Astrocyte (in vitro differentiated cells and primary cell): ENCODE measurements at regions not wholly inside any gene's neighbourhood (a gene's known extent, or its start where the extent isn't known, plus 50 kb on each side); places are given as distances from the start of the nearest gene placed in this dataset.

Experiments
- EZH2 ChIP-seq: IDR thresholded peaks from 2 replicates; pipeline ENCODE4 v1.6.1; 2012; ENCODE audit warnings: mild to moderate bottlenecking, low read length, inconsistent platforms; ENCODE audit not compliant: insufficient read depth
- TF ChIP-seq, protein P1 (sequence below): IDR thresholded peaks from 2 replicates; pipeline ENCODE4 v1.5.1; 2011; ENCODE audit warnings: low read depth, mild to moderate bottlenecking, inconsistent platforms, low read length, moderate library complexity; ENCODE audit not compliant: insufficient read depth

DNA sequence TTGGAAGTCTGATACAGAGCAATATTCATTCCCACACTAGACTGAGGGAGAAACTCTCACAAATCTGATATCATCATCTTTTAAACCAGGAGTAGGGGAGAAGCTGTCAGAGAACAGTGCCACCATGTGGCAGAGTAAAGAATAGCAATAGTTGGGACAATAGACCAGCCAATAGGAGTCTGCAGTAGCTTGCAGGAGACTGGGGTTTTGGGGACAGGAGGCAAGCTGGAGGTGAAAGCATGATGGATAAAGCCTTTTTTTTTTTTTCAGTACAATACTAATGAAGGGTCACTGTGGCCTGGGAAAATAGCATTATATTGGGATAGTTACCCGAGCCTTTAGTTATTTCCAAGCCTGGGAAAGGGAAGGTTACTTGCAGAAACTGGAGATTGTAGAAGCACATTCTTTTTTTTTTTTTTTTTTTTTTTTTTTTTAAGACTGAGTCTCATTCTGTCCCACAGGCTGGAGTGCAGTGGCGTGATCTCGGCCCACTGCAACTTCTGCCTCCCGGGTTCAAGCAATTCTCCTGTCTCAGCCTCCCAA is 120.7 kb downstream of the S1PR1 start:
- TF ChIP-seq, protein P1, sequence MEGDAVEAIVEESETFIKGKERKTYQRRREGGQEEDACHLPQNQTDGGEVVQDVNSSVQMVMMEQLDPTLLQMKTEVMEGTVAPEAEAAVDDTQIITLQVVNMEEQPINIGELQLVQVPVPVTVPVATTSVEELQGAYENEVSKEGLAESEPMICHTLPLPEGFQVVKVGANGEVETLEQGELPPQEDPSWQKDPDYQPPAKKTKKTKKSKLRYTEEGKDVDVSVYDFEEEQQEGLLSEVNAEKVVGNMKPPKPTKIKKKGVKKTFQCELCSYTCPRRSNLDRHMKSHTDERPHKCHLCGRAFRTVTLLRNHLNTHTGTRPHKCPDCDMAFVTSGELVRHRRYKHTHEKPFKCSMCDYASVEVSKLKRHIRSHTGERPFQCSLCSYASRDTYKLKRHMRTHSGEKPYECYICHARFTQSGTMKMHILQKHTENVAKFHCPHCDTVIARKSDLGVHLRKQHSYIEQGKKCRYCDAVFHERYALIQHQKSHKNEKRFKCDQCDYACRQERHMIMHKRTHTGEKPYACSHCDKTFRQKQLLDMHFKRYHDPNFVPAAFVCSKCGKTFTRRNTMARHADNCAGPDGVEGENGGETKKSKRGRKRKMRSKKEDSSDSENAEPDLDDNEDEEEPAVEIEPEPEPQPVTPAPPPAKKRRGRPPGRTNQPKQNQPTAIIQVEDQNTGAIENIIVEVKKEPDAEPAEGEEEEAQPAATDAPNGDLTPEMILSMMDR: peak; percentile 99
- no peak for TF ChIP-seq EZH2
